ENCODE measurements at regions not wholly inside any gene's neighbourhood (a gene's known extent, or its start where the extent isn't known, plus 50 kb on each side); places are given as distances from the start of the nearest gene placed in this dataset.

- Histone ChIP-seq H3K4me2 (ENCODE audit: low read depth, low read length) (no peak overlapping the region), H3F3A (ENCODE audit: insufficient read depth, low read length) (no peaks in the 10 kb centered on the region), H3K9me3 (replicated peaks; ENCODE audit: insufficient read depth, low read length) (no peaks in the 10 kb centered on the region), H3K4me1 (ENCODE audit: low read length) (no peaks in the 10 kb centered on the region), H3K9me2 (replicated peaks; ENCODE audit: insufficient read depth, low read length) (no peaks in the 10 kb centered on the region), H3K27me3 (replicated peaks; ENCODE audit: insufficient read depth, low read length) (no peaks in the 10 kb centered on the region), H2AFZ (ENCODE audit: low read length) (no peak overlapping the region), H4K20me1 (ENCODE audit: insufficient read depth, low read length) (no peaks in the 10 kb centered on the region), H3K79me2 (ENCODE audit: low read length) (no peaks in the 10 kb centered on the region), H3K36me3 (replicated peaks; ENCODE audit: insufficient read depth, low read length) (no peaks in the 10 kb centered on the region), H3K9ac (ENCODE audit: low read length) (no peak overlapping the region), H3K27ac (ENCODE audit: low read length) (no peak overlapping the region), H3K4me3 (ENCODE audit: low read length) (no peak overlapping the region)
- no peak for DNase-seq
- no peak for TF ChIP-seq CTCF (IDR thresholded peaks at IDR 0.05; ENCODE audit: low read length)
- no peak for TF ChIP-seq EZH2phosphoT487 (IDR thresholded peaks at IDR 0.05; ENCODE audit: low read length)
- TF ChIP-seq EZH2 (optimal IDR thresholded peaks at IDR 0.05; ENCODE audit: low read depth, low read length) = no peak
Measured at GRCh38 chr9:12183321-12183720, 509.9 kb upstream of the TYRP1 start.

- Histone ChIP-seq H3K9ac (ENCODE audit: low read length) (no peak overlapping the region), H2AFZ (ENCODE audit: low read length) (no peak overlapping the region), H3K79me2 (ENCODE audit: low read length) (no peaks in the 10 kb centered on the region), H3K9me2 (replicated peaks; ENCODE audit: insufficient read depth, low read length) (no peaks in the 10 kb centered on the region), H3F3A (ENCODE audit: insufficient read depth, low read length) (no peaks in the 10 kb centered on the region), H3K4me3 (ENCODE audit: low read length) (no peak overlapping the region), H3K4me1 (ENCODE audit: low read length) (no peaks in the 10 kb centered on the region), H3K36me3 (replicated peaks; ENCODE audit: insufficient read depth, low read length) (no peaks in the 10 kb centered on the region), H3K27me3 (replicated peaks; ENCODE audit: insufficient read depth, low read length) (no peaks in the 10 kb centered on the region), H3K27ac (ENCODE audit: low read length) (no peak overlapping the region), H3K4me2 (ENCODE audit: low read depth, low read length) (no peak overlapping the region), H4K20me1 (ENCODE audit: insufficient read depth, low read length) (no peaks in the 10 kb centered on the region), H3K9me3 (replicated peaks; ENCODE audit: insufficient read depth, low read length) (no peaks in the 10 kb centered on the region)
- DNase-seq = no peak
- TF ChIP-seq CTCF (IDR thresholded peaks at IDR 0.05; ENCODE audit: low read length) = no peak
- no peak for TF ChIP-seq EZH2 (optimal IDR thresholded peaks at IDR 0.05; ENCODE audit: low read depth, low read length)
- TF ChIP-seq EZH2phosphoT487 (IDR thresholded peaks at IDR 0.05; ENCODE audit: low read length) = no peak
Measured at GRCh38 chr9:12185856-12186255, 507.3 kb upstream of the TYRP1 start.

GRCh38 chr9:12191630-12192029, 501.6 kb upstream of the TYRP1 start:
- Histone ChIP-seq H3K9me3 (replicated peaks; ENCODE audit: insufficient read depth, low read length) (no peaks in the 10 kb centered on the region), H3K36me3 (replicated peaks; ENCODE audit: insufficient read depth, low read length) (no peaks in the 10 kb centered on the region), H3K27ac (ENCODE audit: low read length) (no peak overlapping the region), H3K9ac (ENCODE audit: low read length) (no peak overlapping the region), H3K4me3 (ENCODE audit: low read length) (no peak overlapping the region), H3K9me2 (replicated peaks; ENCODE audit: insufficient read depth, low read length) (no peaks in the 10 kb centered on the region), H4K20me1 (ENCODE audit: insufficient read depth, low read length) (no peaks in the 10 kb centered on the region), H3K4me1 (ENCODE audit: low read length) (no peaks in the 10 kb centered on the region), H3F3A (ENCODE audit: insufficient read depth, low read length) (no peaks in the 10 kb centered on the region), H2AFZ (ENCODE audit: low read length) (no peak overlapping the region), H3K27me3 (replicated peaks; ENCODE audit: insufficient read depth, low read length) (no peaks in the 10 kb centered on the region), H3K4me2 (ENCODE audit: low read depth, low read length) (no peak overlapping the region), H3K79me2 (ENCODE audit: low read length) (no peaks in the 10 kb centered on the region)
- TF ChIP-seq EZH2phosphoT487 (IDR thresholded peaks at IDR 0.05; ENCODE audit: low read length) (no peak), EZH2 (optimal IDR thresholded peaks at IDR 0.05; ENCODE audit: low read depth, low read length) (no peak), CTCF (IDR thresholded peaks at IDR 0.05; ENCODE audit: low read length) (no peak)
- DNase-seq = no peak

Measured in MM.1S (cell line).